ENCODE measurements at regions not wholly inside any gene's neighbourhood (a gene's known extent, or its start where the extent isn't known, plus 50 kb on each side); places are given as distances from the start of the nearest gene placed in this dataset.

DNA sequence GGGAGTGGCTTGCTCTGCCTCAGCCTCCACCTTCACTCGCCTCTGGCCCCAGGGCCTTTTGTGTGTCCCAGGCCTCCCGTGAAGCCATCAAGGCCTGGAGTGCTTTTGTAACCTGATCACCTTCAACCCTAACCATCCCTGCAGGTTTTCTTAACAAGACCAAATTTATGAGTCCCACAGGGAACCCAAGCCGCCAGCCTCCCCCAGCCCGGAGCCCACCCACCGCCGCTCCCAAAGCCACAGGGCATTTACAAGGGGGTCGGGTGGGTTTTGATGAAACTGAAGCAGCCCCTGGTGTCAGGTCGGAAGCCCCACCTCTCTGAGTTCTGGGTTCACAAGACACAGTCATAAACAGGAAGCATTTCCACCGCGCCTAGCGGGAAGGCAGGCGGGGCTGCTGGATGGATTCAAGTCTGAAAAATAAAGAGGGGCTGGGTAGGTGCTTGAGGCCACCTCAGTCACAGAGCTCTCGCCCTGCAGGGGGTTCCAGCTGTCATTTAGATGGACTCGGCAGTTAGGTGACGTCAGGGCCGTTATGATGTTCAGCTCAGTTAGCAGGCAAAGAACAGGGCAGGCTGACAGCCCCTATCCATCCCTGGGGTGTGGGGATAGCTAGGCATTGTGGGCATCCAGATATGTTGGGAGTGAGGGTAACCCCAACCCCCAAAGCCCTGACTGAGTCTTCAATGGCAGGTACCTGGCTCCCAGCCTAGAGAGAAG, 128.5 kb downstream of the BCOR start:
- POLR2A ChIA-PET: no interaction called here
- Histone ChIP-seq H3F3A (replicated peaks; ENCODE audit: insufficient read depth) (no peaks in the 10 kb centered on the region), H3K79me2 (ENCODE audit: insufficient read depth) (no peaks in the 10 kb centered on the region), H3K4me3 (ENCODE audit: low read depth in 2 of 2, low read length in 1 of 2) (no peak overlapping the region), H3K27ac (ENCODE audit: low read depth in 2 of 2, low read length in 1 of 2) (no peak overlapping the region), H2AFZ (ENCODE audit: low read depth) (no peak overlapping the region), H3K36me3 (replicated peaks in 1 of 2; ENCODE audit: control insufficient read depth in 1 of 2, insufficient read depth in 2 of 2, low read length in 1 of 2) (no peaks in the 10 kb centered on the region), H3K9me2 (no peaks in the 10 kb centered on the region), H3K4me1 (ENCODE audit: control insufficient read depth in 1 of 2, insufficient read depth in 2 of 2, low read depth in 1 of 2, low read length in 1 of 2) (no peaks in the 10 kb centered on the region; a peak in 1 of 4 replicates), H3K9ac (no peak overlapping the region), H3K4me2 (no peak overlapping the region), H3K27me3 (ENCODE audit: insufficient read depth) (no peaks in the 10 kb centered on the region; the same call in 1 of the 2 replicates), H4K20me1 (ENCODE audit: insufficient read depth) (no peaks in the 10 kb centered on the region), H3K9me3 (no peaks in the 10 kb centered on the region)
- no peak for DNase-seq
- no peak for TF ChIP-seq TEAD4 (IDR thresholded peaks at IDR 0.05; ENCODE audit: borderline replicate concordance, insufficient read depth)
- TF ChIP-seq, protein P1, sequence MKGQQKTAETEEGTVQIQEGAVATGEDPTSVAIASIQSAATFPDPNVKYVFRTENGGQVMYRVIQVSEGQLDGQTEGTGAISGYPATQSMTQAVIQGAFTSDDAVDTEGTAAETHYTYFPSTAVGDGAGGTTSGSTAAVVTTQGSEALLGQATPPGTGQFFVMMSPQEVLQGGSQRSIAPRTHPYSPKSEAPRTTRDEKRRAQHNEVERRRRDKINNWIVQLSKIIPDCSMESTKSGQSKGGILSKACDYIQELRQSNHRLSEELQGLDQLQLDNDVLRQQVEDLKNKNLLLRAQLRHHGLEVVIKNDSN (IDR thresholded peaks at IDR 0.05; ENCODE audit: borderline replicate concordance, low read depth): no peak
- TF ChIP-seq EP300 (IDR thresholded peaks at IDR 0.05; ENCODE audit: borderline replicate concordance in 1 of 2, low read depth in 1 of 2, low read length in 1 of 2): no peak
- WGBS (ENCODE audit: low lambda C conversion rate): 53% methylated on average over 12 of the region's 16 CpGs
- CTCF ChIA-PET: no interaction called here

DNA sequence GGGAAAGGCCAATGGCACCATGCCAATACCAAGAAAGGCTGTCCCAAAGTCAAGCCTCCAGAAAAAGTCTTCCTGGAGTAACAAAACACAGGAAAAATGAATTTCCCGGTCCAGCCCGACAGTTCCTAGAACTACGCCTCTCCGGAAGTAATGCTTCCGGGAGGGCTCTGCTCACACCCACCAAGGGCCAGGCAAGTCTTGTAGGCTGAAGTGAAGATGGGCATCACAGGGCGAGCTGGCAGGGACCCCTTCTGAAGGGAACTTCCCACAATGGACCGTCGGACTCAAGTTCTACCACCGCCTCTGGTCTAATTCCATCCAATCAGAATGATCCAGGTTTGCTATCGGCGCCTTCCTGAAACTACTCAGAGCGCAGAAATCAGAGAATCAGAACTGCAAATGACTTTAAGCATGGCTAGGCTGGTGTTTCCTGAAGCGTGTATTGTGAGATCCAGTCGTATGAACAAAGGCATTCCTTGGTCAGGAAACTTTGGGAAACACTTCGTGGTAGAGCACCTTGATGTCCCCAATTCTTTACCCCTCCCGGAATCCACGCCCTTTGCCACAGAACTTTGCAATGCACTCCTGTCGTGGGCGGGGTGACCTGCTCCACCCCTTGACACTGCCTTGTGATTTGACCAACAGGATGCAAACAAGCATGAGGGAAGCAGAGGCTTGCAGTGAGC, 127.8 kb downstream of the BCOR start:
- Histone ChIP-seq H4K20me1 (ENCODE audit: insufficient read depth) (no peaks in the 10 kb centered on the region), H3K27ac (ENCODE audit: low read depth in 2 of 2, low read length in 1 of 2) (no peak overlapping the region), H3K79me2 (ENCODE audit: insufficient read depth) (no peaks in the 10 kb centered on the region), H2AFZ (ENCODE audit: low read depth) (no peak overlapping the region), H3K36me3 (replicated peaks in 1 of 2; ENCODE audit: control insufficient read depth in 1 of 2, insufficient read depth in 2 of 2, low read length in 1 of 2) (no peaks in the 10 kb centered on the region), H3K9ac (no peak overlapping the region), H3K27me3 (ENCODE audit: insufficient read depth) (no peaks in the 10 kb centered on the region; the same call in 1 of the 2 replicates), H3K4me1 (ENCODE audit: control insufficient read depth in 1 of 2, insufficient read depth in 2 of 2, low read depth in 1 of 2, low read length in 1 of 2) (no peaks in the 10 kb centered on the region; a peak in 1 of 4 replicates), H3K9me2 (no peaks in the 10 kb centered on the region), H3K9me3 (no peaks in the 10 kb centered on the region), H3K4me2 (no peak overlapping the region), H3F3A (replicated peaks; ENCODE audit: insufficient read depth) (no peaks in the 10 kb centered on the region), H3K4me3 (ENCODE audit: low read depth in 2 of 2, low read length in 1 of 2) (no peak overlapping the region)
- no peak for DNase-seq
- WGBS (ENCODE audit: low lambda C conversion rate): 57% methylated on average over 13 of the region's 19 CpGs
- TF ChIP-seq, protein P2, sequence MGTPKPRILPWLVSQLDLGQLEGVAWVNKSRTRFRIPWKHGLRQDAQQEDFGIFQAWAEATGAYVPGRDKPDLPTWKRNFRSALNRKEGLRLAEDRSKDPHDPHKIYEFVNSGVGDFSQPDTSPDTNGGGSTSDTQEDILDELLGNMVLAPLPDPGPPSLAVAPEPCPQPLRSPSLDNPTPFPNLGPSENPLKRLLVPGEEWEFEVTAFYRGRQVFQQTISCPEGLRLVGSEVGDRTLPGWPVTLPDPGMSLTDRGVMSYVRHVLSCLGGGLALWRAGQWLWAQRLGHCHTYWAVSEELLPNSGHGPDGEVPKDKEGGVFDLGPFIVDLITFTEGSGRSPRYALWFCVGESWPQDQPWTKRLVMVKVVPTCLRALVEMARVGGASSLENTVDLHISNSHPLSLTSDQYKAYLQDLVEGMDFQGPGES (IDR thresholded peaks at IDR 0.05; ENCODE audit: low read depth, low read length): no peak
- TF ChIP-seq FOXM1 (IDR thresholded peaks at IDR 0.05; ENCODE audit: low read depth) (no peak), CHD2 (IDR thresholded peaks at IDR 0.05; ENCODE audit: low read length, partially characterized antibody) (no peak), TAF1 (IDR thresholded peaks at IDR 0.05; ENCODE audit: borderline replicate concordance, low read depth, low read length) (no peak), RFX5 (IDR thresholded peaks at IDR 0.05; ENCODE audit: low read length) (no peak), TEAD4 (IDR thresholded peaks at IDR 0.05; ENCODE audit: borderline replicate concordance, insufficient read depth) (no peak), EZH2phosphoT487 (IDR thresholded peaks at IDR 0.05; ENCODE audit: borderline replicate concordance, low read depth) (no peak), GATA2 (CRISPR knock-in tag; IDR thresholded peaks at IDR 0.05) (no peak)
- TF ChIP-seq, protein P3, sequence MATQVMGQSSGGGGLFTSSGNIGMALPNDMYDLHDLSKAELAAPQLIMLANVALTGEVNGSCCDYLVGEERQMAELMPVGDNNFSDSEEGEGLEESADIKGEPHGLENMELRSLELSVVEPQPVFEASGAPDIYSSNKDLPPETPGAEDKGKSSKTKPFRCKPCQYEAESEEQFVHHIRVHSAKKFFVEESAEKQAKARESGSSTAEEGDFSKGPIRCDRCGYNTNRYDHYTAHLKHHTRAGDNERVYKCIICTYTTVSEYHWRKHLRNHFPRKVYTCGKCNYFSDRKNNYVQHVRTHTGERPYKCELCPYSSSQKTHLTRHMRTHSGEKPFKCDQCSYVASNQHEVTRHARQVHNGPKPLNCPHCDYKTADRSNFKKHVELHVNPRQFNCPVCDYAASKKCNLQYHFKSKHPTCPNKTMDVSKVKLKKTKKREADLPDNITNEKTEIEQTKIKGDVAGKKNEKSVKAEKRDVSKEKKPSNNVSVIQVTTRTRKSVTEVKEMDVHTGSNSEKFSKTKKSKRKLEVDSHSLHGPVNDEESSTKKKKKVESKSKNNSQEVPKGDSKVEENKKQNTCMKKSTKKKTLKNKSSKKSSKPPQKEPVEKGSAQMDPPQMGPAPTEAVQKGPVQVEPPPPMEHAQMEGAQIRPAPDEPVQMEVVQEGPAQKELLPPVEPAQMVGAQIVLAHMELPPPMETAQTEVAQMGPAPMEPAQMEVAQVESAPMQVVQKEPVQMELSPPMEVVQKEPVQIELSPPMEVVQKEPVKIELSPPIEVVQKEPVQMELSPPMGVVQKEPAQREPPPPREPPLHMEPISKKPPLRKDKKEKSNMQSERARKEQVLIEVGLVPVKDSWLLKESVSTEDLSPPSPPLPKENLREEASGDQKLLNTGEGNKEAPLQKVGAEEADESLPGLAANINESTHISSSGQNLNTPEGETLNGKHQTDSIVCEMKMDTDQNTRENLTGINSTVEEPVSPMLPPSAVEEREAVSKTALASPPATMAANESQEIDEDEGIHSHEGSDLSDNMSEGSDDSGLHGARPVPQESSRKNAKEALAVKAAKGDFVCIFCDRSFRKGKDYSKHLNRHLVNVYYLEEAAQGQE (IDR thresholded peaks at IDR 0.05; ENCODE audit: low read depth, low read length): no peak
- TF ChIP-seq, protein P4, sequence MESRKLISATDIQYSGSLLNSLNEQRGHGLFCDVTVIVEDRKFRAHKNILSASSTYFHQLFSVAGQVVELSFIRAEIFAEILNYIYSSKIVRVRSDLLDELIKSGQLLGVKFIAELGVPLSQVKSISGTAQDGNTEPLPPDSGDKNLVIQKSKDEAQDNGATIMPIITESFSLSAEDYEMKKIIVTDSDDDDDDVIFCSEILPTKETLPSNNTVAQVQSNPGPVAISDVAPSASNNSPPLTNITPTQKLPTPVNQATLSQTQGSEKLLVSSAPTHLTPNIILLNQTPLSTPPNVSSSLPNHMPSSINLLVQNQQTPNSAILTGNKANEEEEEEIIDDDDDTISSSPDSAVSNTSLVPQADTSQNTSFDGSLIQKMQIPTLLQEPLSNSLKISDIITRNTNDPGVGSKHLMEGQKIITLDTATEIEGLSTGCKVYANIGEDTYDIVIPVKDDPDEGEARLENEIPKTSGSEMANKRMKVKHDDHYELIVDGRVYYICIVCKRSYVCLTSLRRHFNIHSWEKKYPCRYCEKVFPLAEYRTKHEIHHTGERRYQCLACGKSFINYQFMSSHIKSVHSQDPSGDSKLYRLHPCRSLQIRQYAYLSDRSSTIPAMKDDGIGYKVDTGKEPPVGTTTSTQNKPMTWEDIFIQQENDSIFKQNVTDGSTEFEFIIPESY (IDR thresholded peaks at IDR 0.05; ENCODE audit: borderline replicate concordance, low read depth): no peak
- CTCF ChIA-PET: no interaction called here
- POLR2A ChIA-PET: no interaction called here
